ENCODE measurements at regions not wholly inside any gene's neighbourhood (a gene's known extent, or its start where the extent isn't known, plus 50 kb on each side); places are given as distances from the start of the nearest gene placed in this dataset.
"Not testable (repeated sequence)": the region's sequence is repeated elsewhere in the genome, so short reads cannot be mapped to it uniquely, and the experiment has no call there.

DNA sequence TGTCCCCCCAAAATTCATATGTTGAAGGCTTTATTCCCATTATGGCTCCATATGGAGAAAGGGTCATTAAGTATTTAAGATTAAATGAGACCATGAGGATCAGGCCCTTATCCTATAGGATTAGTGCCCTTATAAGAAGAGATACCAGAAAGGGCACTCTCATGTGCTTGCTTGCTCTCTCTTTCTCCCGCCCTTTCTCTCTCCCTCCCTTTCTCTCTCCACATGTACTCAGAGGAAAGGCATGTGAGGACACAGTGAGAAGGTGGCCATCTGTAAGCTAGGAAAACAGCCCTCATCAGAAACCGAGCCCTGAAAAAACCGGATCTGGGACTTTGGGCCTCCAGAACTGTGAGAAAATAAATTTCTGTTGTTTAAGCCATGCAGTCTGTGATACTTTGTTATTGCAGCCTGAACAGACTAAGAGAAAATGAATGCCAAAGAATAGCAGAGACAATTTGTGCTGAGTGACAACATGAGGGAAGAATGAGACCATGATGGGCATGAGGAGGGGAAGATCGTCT is 300.0 kb upstream of the SLC39A10 start:
- no peak for DNase-seq (ENCODE audit: low read depth)

- no peak for DNase-seq (ENCODE audit: low read depth)
These were observed 301.0 kb upstream of the SLC39A10 start for GRCh38 chr2:195356026-195356425.

- DNase-seq (ENCODE audit: low read depth): no peak
These were observed 304.4 kb upstream of the SLC39A10 start for GRCh38 chr2:195352581-195352980.

DNA sequence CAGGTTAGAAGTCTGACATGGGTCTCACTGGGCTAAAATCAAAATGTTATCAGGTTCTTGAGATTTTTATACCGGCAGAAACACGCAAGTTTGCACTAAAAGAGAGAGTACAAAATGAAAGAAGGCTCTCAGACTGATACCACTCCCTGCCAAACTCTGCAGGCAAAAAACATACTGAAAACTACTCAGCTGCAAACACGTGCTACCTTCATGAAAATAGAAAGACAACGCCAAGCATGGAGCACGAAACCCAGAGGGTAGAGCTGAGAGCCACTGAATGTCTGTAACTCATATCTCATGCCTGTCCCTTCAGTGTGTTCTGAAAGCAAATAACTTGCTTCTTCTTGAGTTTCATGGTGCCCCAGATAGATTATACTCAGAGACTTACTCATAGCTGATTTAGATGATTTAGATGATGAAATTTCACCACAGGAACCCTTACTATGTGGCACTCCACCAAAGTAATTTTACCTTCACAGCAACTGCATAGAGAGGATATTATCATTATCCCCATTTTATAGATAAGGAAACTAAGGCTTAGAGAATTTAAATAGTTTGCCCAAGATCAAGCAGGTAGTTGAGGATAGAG is 313.0 kb upstream of the SLC39A10 start:
- peak; percentile 47 for DNase-seq (ENCODE audit: low read depth)

DNA sequence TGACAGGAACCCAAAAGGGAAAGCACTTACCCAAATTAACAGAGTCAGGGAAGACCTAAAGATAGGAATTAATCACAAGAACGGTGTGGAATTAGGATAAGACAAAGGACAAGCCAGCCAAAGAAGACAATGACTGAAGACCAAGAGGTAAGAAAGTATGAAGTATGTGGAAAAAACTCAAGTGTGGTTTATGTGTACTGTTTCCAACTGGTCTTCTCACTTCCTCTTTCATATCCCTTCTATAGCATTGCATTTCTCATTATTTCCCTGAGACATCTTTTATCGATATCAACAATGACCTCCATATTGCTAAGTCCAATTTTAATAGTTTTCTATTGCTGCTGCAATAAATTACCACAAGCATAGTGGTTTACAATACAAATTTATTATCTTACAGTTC is 313.5 kb upstream of the SLC39A10 start:
- no peak for DNase-seq (ENCODE audit: low read depth)

DNA sequence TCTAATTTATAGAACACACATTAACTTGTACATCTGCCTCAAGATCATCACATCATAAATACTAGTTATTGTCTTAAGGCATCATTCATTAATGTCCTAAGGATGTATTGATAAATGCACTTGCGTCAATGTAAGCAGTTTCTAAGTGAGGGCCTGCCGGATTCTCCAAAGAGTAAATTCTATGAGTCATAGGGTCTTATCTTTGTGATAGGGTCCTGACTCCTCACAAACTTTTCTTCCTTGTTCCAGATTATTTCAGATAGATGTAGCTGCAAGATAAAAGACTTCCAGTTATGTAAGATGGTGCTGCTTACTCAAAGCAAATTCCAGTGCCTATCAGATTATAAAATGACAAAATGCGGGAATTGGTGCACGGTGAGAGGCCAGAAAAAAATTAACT is 315.0 kb upstream of the SLC39A10 start:
- no peak for DNase-seq (ENCODE audit: low read depth)

DNA sequence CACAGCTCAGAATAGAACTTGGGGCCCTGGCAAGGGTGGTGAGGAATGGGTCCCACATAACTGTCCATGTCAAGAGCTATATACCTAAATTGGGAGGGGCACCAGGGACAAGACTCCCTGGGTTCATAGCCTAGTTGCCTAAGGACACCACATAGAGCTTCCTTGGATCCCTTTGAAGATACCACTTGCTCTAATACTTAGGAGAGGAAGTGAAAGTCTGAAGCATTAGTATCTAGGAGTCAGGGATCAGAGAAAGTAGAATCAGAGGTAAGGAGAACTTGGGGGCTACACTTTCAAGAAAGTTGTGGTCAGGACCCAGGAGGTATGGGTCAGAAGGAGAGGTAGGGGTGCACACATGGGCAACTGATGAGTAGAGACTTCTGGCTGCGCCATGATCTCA is 318.2 kb upstream of the SLC39A10 start:
- no peak for DNase-seq (ENCODE audit: low read depth)

GRCh38 chr2:195337597-195337996 is 319.4 kb upstream of the SLC39A10 start:
- peak; percentile 93 for DNase-seq (ENCODE audit: low read depth)

DNA sequence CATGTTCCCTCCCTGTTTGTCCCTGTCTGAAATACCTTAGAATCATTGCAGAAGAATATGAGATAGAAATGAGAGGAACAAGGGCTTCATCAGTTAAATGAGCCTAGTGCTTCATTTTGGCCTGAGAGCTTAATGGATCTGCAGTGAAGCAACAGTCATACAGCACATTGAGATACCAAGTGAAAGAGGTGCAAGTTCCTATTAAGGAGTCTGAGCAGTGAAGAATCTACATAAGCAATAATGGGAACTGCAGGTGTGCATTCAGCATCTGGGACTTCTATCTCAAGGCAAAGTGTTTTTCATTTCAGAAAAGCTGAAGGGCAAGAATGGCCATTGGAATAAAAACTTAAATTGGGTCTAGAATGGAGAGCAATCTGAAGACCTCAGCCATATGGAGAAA is 323.2 kb upstream of the SLC39A10 start:
- DNase-seq (ENCODE audit: low read depth): no peak

DNA sequence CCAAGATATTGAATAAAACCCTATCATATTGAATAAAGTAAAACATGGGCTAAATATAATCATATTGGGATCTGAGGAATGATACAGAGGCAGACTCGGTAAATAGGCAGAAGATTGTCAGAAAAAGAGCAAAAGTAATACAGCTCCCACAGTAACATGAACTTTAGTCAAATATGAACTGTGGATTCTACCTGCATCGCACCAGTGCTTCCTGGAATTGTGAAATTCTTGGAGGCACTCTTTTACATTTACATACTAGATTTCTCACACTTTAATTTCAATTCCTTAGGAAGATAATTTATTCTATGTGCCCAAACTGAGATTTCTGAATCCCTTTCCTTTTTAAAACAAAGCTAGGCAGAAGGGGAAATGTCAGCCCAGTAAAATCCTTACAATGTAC is 325.1 kb upstream of the SLC39A10 start:
- DNase-seq (ENCODE audit: low read depth): peak; percentile 49

GRCh38 chr2:195331129-195331528 is 325.9 kb upstream of the SLC39A10 start:
- DNase-seq (ENCODE audit: low read depth): no peak

- peak; percentile 46 for DNase-seq (ENCODE audit: low read depth)
These were observed 326.5 kb upstream of the SLC39A10 start for GRCh38 chr2:195330513-195330956.

- not testable (repeated sequence) for DNase-seq (ENCODE audit: low read depth)
These were observed 327.2 kb upstream of the SLC39A10 start for GRCh38 chr2:195329784-195330183.

GRCh38 chr2:195326537-195326936 is 330.5 kb upstream of the SLC39A10 start:
- DNase-seq (ENCODE audit: low read depth): no peak

DNA sequence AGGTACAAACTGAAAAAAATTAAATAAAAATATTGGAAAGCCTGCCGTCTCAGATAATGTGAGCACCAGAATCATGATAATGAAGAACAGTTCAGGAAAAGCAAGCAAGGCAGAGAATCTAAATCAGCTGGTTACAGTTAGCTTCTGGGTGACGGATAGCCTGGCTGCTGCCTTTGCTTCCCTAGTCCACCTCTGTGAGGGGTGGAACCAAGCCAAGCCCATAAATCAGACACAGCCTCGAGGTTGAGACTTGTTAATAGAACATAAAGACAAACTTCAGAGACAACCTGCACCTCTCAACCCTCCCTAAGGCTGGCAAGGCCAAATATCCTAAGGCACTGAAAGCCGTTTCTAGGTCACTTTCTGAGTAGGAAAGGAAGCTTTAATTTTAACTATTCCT is 334.7 kb upstream of the SLC39A10 start:
- DNase-seq (ENCODE audit: low read depth): peak; percentile 79

GRCh38 chr2:195320413-195320973 is 336.5 kb upstream of the SLC39A10 start:
- peak; percentile 93 for DNase-seq (ENCODE audit: low read depth)

DNA sequence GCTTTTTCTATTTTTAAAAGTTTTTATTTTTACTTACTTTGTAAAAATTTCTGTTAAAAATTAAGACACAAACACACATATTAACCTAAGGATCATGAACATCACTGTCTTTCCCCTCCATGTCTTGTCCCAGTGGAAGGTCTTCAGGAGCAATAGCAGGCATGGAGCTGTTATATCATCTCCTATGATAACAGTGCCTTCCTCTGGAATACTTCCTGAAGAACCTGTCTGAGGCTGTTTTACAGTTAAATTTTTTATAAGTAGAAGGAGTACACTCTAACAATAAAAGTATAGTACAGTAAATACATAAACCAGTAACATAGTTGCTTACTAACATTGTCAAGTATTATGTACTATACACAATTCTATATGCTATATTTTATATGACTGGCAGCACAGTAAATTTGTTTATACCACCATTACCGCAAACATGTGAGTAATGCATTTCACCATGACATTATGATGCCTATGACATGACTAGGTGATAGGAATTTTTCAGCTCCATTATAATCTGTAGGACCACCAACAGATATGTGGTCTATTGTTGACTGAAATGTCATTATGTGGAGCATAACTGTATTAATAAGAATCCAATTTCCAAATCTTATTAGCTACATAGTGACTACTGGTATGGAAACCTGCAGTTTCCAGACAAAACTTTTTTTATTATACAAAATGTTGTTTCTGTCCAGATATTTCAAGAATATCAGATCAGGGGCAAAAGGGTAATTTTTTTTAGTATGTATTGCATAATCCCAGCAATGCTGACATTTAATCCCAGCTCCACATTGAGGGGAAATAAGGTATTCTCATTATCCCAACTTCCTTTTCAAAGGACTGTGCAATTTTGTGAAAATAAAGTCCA is 337.2 kb upstream of the SLC39A10 start:
- peak; percentile 38 for DNase-seq (ENCODE audit: low read depth)

GRCh38 chr2:195319112-195319460 is 337.9 kb upstream of the SLC39A10 start:
- peak; percentile 94 for DNase-seq (ENCODE audit: low read depth)

GRCh38 chr2:195318440-195319111 is 338.4 kb upstream of the SLC39A10 start:
- DNase-seq (ENCODE audit: low read depth): peak; percentile 71

DNA sequence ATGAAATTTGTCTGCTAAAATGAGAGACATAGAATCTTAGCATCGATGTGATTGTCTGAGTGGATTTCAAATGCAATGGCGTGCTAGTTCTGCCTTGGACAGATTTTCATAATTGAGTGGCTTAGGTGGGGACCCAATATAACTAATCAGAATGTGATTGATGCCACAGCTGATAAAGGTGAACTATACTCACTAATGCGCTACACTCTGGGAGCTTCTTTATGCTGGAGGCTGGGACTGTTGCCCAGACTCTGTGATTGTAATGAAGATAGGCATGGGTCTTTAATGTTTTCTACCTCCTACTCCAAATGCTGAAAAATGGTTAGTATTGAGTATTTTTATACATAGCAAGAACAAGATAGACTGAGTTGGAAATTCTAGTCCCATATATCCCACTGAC is 339.5 kb upstream of the SLC39A10 start:
- no peak for DNase-seq (ENCODE audit: low read depth)

- DNase-seq (ENCODE audit: low read depth): no peak
These were observed 340.5 kb upstream of the SLC39A10 start for GRCh38 chr2:195316486-195316885.

GRCh38 chr2:195313962-195314361 is 343.1 kb upstream of the SLC39A10 start:
- no peak for DNase-seq (ENCODE audit: low read depth)
